ENCODE measurements at regions not wholly inside any gene's neighbourhood (a gene's known extent, or its start where the extent isn't known, plus 50 kb on each side); places are given as distances from the start of the nearest gene placed in this dataset.

DNA sequence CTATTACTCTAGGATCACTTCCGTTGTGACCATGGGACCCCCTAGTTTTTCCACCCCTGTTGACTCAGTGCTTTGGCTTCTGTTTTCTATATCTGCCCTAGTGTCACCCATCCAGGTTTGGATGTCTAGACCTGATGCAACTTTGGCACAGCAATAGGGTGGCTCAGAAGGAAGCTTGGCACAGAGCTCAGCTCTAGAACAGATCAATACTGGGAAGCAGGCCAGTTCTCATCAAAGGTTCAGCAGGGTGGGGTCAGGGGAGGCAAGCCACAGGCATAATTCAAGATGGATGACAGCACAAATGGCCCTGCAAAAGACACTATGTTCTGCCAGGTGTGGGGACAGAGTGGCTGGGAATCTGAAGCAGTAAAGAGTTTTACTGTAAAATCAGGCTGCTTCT lies 74.2 kb upstream of the EGFL6 start:
- no peak for ATAC-seq (ENCODE audit: poor library complexity)
- intact Hi-C loops (cut with DNase I, micrococcal nuclease), result no loop called here
- no peak overlapping the region for H3K27ac ChIP-seq (ENCODE audit: low read depth in 1 of 2, low read length in 2 of 2)
- no peak for DNase-seq
- no peaks in the 10 kb centered on the region for H3K4me1 ChIP-seq (ENCODE audit: insufficient read depth, low read length)
- Mint-ChIP-seq H3K4me1 (ENCODE audit: low read depth) (no peaks in the 10 kb centered on the region), H3K27ac (no peak overlapping the region), H3K27me3 (no peaks in the 10 kb centered on the region), H3K9me3 (no peaks in the 10 kb centered on the region), H3K36me3 (ENCODE audit: low read depth) (no peaks in the 10 kb centered on the region), H3K4me3 (no peak overlapping the region)
- no peaks in the 10 kb centered on the region for H3K9me3 ChIP-seq (ENCODE audit: control insufficient read depth in 1 of 2, insufficient read depth in 1 of 2, low read length in 2 of 2)
- no peaks in the 10 kb centered on the region for H3K36me3 ChIP-seq (ENCODE audit: insufficient read depth, low read length)
- H3K27me3 ChIP-seq (ENCODE audit: control insufficient read depth in 1 of 2, insufficient read depth in 2 of 2, low read length in 2 of 2), result no peaks in the 10 kb centered on the region
- TF ChIP-seq, protein P1, sequence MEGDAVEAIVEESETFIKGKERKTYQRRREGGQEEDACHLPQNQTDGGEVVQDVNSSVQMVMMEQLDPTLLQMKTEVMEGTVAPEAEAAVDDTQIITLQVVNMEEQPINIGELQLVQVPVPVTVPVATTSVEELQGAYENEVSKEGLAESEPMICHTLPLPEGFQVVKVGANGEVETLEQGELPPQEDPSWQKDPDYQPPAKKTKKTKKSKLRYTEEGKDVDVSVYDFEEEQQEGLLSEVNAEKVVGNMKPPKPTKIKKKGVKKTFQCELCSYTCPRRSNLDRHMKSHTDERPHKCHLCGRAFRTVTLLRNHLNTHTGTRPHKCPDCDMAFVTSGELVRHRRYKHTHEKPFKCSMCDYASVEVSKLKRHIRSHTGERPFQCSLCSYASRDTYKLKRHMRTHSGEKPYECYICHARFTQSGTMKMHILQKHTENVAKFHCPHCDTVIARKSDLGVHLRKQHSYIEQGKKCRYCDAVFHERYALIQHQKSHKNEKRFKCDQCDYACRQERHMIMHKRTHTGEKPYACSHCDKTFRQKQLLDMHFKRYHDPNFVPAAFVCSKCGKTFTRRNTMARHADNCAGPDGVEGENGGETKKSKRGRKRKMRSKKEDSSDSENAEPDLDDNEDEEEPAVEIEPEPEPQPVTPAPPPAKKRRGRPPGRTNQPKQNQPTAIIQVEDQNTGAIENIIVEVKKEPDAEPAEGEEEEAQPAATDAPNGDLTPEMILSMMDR (IDR thresholded peaks at IDR 0.05), result no peak
- CTCF ChIA-PET, result interaction anchor here (1.3 kb wide), 1 partner anchor 548 kb away, joined by 3 read pairs; no protein-coding TSS in a partner anchor
- POLR2A ChIA-PET, result no interaction called here
- H3K4me3 ChIP-seq (ENCODE audit: low read length), result no peak overlapping the region

DNA sequence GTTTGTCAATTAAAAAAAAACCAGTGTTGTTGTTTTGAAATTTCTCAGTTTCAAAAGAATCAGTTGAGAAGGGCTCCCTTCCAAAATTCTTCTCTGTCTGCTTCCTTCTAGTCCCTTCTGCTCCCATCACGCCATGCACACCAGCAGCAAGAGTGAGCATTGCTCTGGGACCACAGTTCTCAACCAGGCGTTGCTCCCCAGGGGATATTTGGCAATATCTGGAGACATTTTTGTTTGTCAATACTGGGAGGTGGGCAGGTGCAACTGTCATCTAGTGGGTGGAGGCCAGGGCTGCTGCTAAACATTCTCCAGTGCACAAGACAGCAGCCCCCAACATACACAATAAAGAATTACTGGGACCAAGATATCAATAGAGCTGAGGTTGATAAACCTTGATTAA lies 74.8 kb upstream of the EGFL6 start:
- DNase-seq (no peak), ATAC-seq (ENCODE audit: poor library complexity) (no peak)
- H3K9me3 ChIP-seq (ENCODE audit: control insufficient read depth in 1 of 2, insufficient read depth in 1 of 2, low read length in 2 of 2), result no peaks in the 10 kb centered on the region
- H3K9me3 Mint-ChIP-seq, result no peaks in the 10 kb centered on the region
- no peaks in the 10 kb centered on the region for H3K4me1 Mint-ChIP-seq (ENCODE audit: low read depth)
- H3K27ac ChIP-seq (ENCODE audit: low read depth in 1 of 2, low read length in 2 of 2), result no peak overlapping the region
- no peaks in the 10 kb centered on the region for H3K36me3 Mint-ChIP-seq (ENCODE audit: low read depth)
- ChIA-PET POLR2A (no interaction called here), CTCF (no interaction called here)
- no peak overlapping the region for H3K27ac Mint-ChIP-seq
- no peak overlapping the region for H3K4me3 ChIP-seq (ENCODE audit: low read length)
- H3K4me3 Mint-ChIP-seq, result no peak overlapping the region
- intact Hi-C loops (cut with DNase I, micrococcal nuclease), result no loop called here
- H3K36me3 ChIP-seq (ENCODE audit: insufficient read depth, low read length), result no peaks in the 10 kb centered on the region
- H3K27me3 Mint-ChIP-seq, result no peaks in the 10 kb centered on the region
- H3K27me3 ChIP-seq (ENCODE audit: control insufficient read depth in 1 of 2, insufficient read depth in 2 of 2, low read length in 2 of 2), result no peaks in the 10 kb centered on the region
- no peaks in the 10 kb centered on the region for H3K4me1 ChIP-seq (ENCODE audit: insufficient read depth, low read length)
- TF ChIP-seq, protein P1 (IDR thresholded peaks at IDR 0.05), result no peak

DNA sequence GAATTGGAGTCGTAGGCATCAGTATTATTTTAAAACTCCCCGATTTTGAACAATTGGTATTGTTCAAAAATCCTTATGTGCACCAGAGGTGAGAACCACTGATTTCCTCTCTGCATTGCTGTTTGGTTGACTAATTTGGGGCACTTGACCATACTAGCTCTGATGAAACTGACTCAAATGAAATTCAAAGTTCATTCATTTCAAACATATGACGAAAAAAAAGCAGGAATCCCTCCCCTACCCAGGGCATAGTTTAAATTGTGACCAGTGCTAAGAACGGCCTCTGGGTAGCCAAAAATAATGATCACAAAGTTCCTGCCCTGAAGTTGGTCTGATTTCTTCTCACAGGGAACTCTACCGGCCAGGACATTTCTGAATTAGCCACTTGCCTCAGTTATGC lies 75.7 kb upstream of the EGFL6 start:
- H3K27me3 ChIP-seq (ENCODE audit: control insufficient read depth in 1 of 2, insufficient read depth in 2 of 2, low read length in 2 of 2), result no peaks in the 10 kb centered on the region
- H3K4me1 ChIP-seq (ENCODE audit: insufficient read depth, low read length), result no peaks in the 10 kb centered on the region
- no peak overlapping the region for H3K27ac Mint-ChIP-seq
- intact Hi-C loops (cut with DNase I, micrococcal nuclease), result no loop called here
- TF ChIP-seq, protein P1 (IDR thresholded peaks at IDR 0.05), result no peak
- ATAC-seq (ENCODE audit: poor library complexity), result no peak
- no peak overlapping the region for H3K27ac ChIP-seq (ENCODE audit: low read depth in 1 of 2, low read length in 2 of 2)
- no peaks in the 10 kb centered on the region for H3K9me3 Mint-ChIP-seq
- CTCF ChIA-PET, result no interaction called here
- peak in 1 of 14 experiments; percentile 13 for DNase-seq
- H3K4me3 Mint-ChIP-seq, result no peak overlapping the region
- no peaks in the 10 kb centered on the region for H3K36me3 ChIP-seq (ENCODE audit: insufficient read depth, low read length)
- POLR2A ChIA-PET, result interaction anchor here (0.7 kb wide), 1 partner anchor 337 kb away, joined by 3 read pairs; no protein-coding TSS in a partner anchor
- H3K4me3 ChIP-seq (ENCODE audit: low read length), result no peak overlapping the region
- no peaks in the 10 kb centered on the region for H3K36me3 Mint-ChIP-seq (ENCODE audit: low read depth)
- H3K4me1 Mint-ChIP-seq (ENCODE audit: low read depth), result no peaks in the 10 kb centered on the region
- H3K27me3 Mint-ChIP-seq, result no peaks in the 10 kb centered on the region
- H3K9me3 ChIP-seq (ENCODE audit: control insufficient read depth in 1 of 2, insufficient read depth in 1 of 2, low read length in 2 of 2), result no peaks in the 10 kb centered on the region
